ENCODE measurements at regions not wholly inside any gene's neighbourhood (a gene's known extent, or its start where the extent isn't known, plus 50 kb on each side); places are given as distances from the start of the nearest gene placed in this dataset.

DNA sequence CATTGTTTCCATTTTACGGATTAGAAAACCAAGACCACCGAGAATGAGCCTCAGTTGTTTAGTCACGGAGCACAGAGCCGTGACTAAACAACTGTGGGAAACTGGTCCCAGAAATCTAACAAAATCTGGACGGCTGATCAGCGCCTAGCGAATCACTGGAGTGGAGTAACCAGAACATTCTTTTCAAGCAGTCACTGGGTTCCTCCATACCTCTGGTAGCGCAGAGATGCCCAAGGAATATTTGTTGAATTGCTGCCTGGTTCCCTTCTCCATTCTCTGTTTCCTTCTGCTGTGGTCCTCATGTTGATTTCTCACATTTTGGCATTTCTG is 62.0 kb downstream of the GPX5 start:
- no peak for TF ChIP-seq EZH2 (IDR thresholded peaks at IDR 0.05; ENCODE audit: insufficient read depth, poor library complexity, severe bottlenecking)
- TF ChIP-seq EZH2phosphoT487 (IDR thresholded peaks at IDR 0.05; ENCODE audit: insufficient read depth, low read depth) = no peak

Data from GM23248 (cell line).